KOPT-K1 (cell line): ENCODE measurements at regions not wholly inside any gene's neighbourhood (a gene's known extent, or its start where the extent isn't known, plus 50 kb on each side); places are given as distances from the start of the nearest gene placed in this dataset.
"Not testable (repeated sequence)": the region's sequence is repeated elsewhere in the genome, so short reads cannot be mapped to it uniquely, and the experiment has no call there.

Source experiments
- H3K27ac ChIP-seq: fragments of 200-600 bp; sonication (generic); 2 replicates; pipeline ENCODE4 v1.5.1; 2016; ENCODE audit warnings: antibody characterized with exemption, mild to moderate bottlenecking, low read depth, low read length; ENCODE audit not compliant: poor library complexity, severe bottlenecking
- H3K36me3 ChIP-seq: fragments of 200-600 bp; sonication (generic); 2 replicates; pipeline ENCODE4 v1.5.1; 2017; ENCODE audit warnings: antibody characterized with exemption, mild to moderate bottlenecking, low read length, moderate library complexity; ENCODE audit not compliant: insufficient read depth
- H3K9me3 ChIP-seq: fragments of 200-600 bp; sonication (generic); 2 replicates; pipeline ENCODE4 v1.5.1; 2017; ENCODE audit warnings: antibody characterized with exemption, low read length, mild to moderate bottlenecking; ENCODE audit not compliant: insufficient read depth, poor library complexity, severe bottlenecking

- Histone ChIP-seq H3K27ac (no peak overlapping the region), H3K9me3 (no peaks in the 10 kb centered on the region), H3K36me3 (no peaks in the 10 kb centered on the region)
Observed at GRCh38 chr17:51407576-51407975, 147.2 kb downstream of the UTP18 start.

GRCh38 chr17:51419476-51419875 is 159.1 kb downstream of the UTP18 start:
- Histone ChIP-seq H3K9me3 (no peaks in the 10 kb centered on the region), H3K27ac (no peak overlapping the region), H3K36me3 (no peaks in the 10 kb centered on the region)

GRCh38 chr17:51421525-51421924 is 161.2 kb downstream of the UTP18 start:
- Histone ChIP-seq H3K27ac (no peak overlapping the region), H3K36me3 (no peaks in the 10 kb centered on the region), H3K9me3 (no peaks in the 10 kb centered on the region)

- H3K27ac ChIP-seq: no peak overlapping the region
- no peaks in the 10 kb centered on the region for H3K36me3 ChIP-seq
- H3K9me3 ChIP-seq: no peaks in the 10 kb centered on the region
Observed at GRCh38 chr17:51422634-51423033, 162.3 kb downstream of the UTP18 start.

- H3K9me3 ChIP-seq: no peaks in the 10 kb centered on the region
- no peaks in the 10 kb centered on the region for H3K36me3 ChIP-seq
- H3K27ac ChIP-seq: no peak overlapping the region
Observed at GRCh38 chr17:51423421-51424160, 163.2 kb downstream of the UTP18 start.

- no peak overlapping the region for H3K27ac ChIP-seq
- H3K9me3 ChIP-seq: no peaks in the 10 kb centered on the region
- no peaks in the 10 kb centered on the region for H3K36me3 ChIP-seq
Observed at GRCh38 chr17:51425773-51426172, 165.4 kb downstream of the UTP18 start.

- H3K27ac ChIP-seq: peak overlapping the region; percentile 56
- no peaks in the 10 kb centered on the region for H3K36me3 ChIP-seq
- H3K9me3 ChIP-seq: no peaks in the 10 kb centered on the region
Observed at GRCh38 chr17:51427323-51427811, 167.0 kb downstream of the UTP18 start.

- no peaks in the 10 kb centered on the region for H3K36me3 ChIP-seq
- H3K9me3 ChIP-seq: no peaks in the 10 kb centered on the region
- H3K27ac ChIP-seq: peak overlapping the region; percentile 56
Observed at GRCh38 chr17:51427856-51428255, 167.5 kb downstream of the UTP18 start.

- Histone ChIP-seq H3K9me3 (no peaks in the 10 kb centered on the region), H3K27ac (peak overlapping the region; percentile 56), H3K36me3 (no peaks in the 10 kb centered on the region)
Observed at GRCh38 chr17:51428668-51429495, 168.5 kb downstream of the UTP18 start.

- H3K9me3 ChIP-seq, H3K27ac ChIP-seq: not testable (repeated sequence)
Observed at GRCh38 chr17:51429938-51430337, 169.6 kb downstream of the UTP18 start.

GRCh38 chr17:51430591-51430990 is 170.2 kb downstream of the UTP18 start:
- Histone ChIP-seq H3K9me3 (no peaks in the 10 kb centered on the region), H3K27ac (no peak overlapping the region), H3K36me3 (no peaks in the 10 kb centered on the region)

More at GRCh38 chr17:51429938-51430337, 169.6 kb downstream of the UTP18 start:
- H3K36me3 ChIP-seq: not testable (repeated sequence)

- Histone ChIP-seq H3K9me3 (no peaks in the 10 kb centered on the region), H3K27ac (no peak overlapping the region), H3K36me3 (no peaks in the 10 kb centered on the region)
Observed at GRCh38 chr17:51434434-51435170, 174.3 kb downstream of the UTP18 start.

- H3K36me3 ChIP-seq: no peaks in the 10 kb centered on the region
- no peak overlapping the region for H3K27ac ChIP-seq
- no peaks in the 10 kb centered on the region for H3K9me3 ChIP-seq
Observed at GRCh38 chr17:51435171-51435552, 174.8 kb downstream of the UTP18 start.

GRCh38 chr17:51435641-51436091 is 175.3 kb downstream of the UTP18 start:
- H3K27ac ChIP-seq: no peak overlapping the region
- no peaks in the 10 kb centered on the region for H3K9me3 ChIP-seq
- H3K36me3 ChIP-seq: no peaks in the 10 kb centered on the region
